ENCODE measurements at regions not wholly inside any gene's neighbourhood (a gene's known extent, or its start where the extent isn't known, plus 50 kb on each side); places are given as distances from the start of the nearest gene placed in this dataset.

DNA sequence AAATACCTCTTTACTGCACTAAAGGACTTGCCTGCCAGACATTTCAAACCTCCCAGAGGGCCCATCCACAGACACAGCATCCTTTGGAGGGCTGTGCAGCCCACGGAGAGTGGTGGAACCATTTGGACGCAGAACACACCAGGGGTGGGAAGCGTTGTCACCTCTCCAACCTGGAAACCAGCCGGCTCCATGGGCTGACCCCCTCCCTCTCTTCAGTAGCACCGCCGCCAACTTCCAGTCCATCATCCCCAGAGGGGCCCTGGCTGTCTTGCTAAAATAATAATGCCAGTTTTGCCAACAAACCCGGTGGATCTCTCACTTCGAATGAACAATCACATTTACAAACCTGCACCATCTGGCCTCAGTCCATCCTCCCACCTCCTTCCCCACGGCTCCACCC is 203.9 kb downstream of the FBXO15 start (continued):
- TF ChIP-seq, protein P1, sequence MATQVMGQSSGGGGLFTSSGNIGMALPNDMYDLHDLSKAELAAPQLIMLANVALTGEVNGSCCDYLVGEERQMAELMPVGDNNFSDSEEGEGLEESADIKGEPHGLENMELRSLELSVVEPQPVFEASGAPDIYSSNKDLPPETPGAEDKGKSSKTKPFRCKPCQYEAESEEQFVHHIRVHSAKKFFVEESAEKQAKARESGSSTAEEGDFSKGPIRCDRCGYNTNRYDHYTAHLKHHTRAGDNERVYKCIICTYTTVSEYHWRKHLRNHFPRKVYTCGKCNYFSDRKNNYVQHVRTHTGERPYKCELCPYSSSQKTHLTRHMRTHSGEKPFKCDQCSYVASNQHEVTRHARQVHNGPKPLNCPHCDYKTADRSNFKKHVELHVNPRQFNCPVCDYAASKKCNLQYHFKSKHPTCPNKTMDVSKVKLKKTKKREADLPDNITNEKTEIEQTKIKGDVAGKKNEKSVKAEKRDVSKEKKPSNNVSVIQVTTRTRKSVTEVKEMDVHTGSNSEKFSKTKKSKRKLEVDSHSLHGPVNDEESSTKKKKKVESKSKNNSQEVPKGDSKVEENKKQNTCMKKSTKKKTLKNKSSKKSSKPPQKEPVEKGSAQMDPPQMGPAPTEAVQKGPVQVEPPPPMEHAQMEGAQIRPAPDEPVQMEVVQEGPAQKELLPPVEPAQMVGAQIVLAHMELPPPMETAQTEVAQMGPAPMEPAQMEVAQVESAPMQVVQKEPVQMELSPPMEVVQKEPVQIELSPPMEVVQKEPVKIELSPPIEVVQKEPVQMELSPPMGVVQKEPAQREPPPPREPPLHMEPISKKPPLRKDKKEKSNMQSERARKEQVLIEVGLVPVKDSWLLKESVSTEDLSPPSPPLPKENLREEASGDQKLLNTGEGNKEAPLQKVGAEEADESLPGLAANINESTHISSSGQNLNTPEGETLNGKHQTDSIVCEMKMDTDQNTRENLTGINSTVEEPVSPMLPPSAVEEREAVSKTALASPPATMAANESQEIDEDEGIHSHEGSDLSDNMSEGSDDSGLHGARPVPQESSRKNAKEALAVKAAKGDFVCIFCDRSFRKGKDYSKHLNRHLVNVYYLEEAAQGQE (IDR thresholded peaks at IDR 0.05; ENCODE audit: unreplicated experiment), result no peak

DNA sequence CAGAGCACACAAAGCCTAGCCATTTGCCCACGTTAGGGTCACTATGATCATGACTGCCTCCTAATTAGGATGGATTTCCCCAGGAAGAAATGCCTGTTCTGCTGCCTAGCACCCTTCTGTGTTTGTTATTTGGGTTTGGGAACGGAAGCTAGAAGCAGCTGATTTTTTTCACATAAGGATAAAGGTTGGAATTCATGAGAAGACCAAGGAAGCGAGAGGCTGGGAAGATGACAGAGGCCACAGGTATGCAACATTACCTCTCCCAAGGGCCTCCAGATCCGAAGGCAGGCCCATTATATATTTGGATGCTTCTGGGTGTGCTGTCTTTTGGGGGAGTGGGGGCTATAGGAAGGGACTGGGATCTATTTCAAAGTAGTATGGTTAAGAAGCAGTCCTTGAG is 204.7 kb downstream of the FBXO15 start:
- Mint-ChIP-seq H3K27ac (no peak overlapping the region), H3K27me3 (ENCODE audit: insufficient read depth, low read depth, poor library complexity) (no peaks in the 10 kb centered on the region), H3K36me3 (ENCODE audit: low read depth) (no peaks in the 10 kb centered on the region), H3K4me1 (peaks cover 4% of the 10 kb centered on the region), H3K4me3 (no peak overlapping the region), H3K9me3 (no peaks in the 10 kb centered on the region; the same call in 1 of the 3 replicates)
- TF ChIP-seq, protein P2, sequence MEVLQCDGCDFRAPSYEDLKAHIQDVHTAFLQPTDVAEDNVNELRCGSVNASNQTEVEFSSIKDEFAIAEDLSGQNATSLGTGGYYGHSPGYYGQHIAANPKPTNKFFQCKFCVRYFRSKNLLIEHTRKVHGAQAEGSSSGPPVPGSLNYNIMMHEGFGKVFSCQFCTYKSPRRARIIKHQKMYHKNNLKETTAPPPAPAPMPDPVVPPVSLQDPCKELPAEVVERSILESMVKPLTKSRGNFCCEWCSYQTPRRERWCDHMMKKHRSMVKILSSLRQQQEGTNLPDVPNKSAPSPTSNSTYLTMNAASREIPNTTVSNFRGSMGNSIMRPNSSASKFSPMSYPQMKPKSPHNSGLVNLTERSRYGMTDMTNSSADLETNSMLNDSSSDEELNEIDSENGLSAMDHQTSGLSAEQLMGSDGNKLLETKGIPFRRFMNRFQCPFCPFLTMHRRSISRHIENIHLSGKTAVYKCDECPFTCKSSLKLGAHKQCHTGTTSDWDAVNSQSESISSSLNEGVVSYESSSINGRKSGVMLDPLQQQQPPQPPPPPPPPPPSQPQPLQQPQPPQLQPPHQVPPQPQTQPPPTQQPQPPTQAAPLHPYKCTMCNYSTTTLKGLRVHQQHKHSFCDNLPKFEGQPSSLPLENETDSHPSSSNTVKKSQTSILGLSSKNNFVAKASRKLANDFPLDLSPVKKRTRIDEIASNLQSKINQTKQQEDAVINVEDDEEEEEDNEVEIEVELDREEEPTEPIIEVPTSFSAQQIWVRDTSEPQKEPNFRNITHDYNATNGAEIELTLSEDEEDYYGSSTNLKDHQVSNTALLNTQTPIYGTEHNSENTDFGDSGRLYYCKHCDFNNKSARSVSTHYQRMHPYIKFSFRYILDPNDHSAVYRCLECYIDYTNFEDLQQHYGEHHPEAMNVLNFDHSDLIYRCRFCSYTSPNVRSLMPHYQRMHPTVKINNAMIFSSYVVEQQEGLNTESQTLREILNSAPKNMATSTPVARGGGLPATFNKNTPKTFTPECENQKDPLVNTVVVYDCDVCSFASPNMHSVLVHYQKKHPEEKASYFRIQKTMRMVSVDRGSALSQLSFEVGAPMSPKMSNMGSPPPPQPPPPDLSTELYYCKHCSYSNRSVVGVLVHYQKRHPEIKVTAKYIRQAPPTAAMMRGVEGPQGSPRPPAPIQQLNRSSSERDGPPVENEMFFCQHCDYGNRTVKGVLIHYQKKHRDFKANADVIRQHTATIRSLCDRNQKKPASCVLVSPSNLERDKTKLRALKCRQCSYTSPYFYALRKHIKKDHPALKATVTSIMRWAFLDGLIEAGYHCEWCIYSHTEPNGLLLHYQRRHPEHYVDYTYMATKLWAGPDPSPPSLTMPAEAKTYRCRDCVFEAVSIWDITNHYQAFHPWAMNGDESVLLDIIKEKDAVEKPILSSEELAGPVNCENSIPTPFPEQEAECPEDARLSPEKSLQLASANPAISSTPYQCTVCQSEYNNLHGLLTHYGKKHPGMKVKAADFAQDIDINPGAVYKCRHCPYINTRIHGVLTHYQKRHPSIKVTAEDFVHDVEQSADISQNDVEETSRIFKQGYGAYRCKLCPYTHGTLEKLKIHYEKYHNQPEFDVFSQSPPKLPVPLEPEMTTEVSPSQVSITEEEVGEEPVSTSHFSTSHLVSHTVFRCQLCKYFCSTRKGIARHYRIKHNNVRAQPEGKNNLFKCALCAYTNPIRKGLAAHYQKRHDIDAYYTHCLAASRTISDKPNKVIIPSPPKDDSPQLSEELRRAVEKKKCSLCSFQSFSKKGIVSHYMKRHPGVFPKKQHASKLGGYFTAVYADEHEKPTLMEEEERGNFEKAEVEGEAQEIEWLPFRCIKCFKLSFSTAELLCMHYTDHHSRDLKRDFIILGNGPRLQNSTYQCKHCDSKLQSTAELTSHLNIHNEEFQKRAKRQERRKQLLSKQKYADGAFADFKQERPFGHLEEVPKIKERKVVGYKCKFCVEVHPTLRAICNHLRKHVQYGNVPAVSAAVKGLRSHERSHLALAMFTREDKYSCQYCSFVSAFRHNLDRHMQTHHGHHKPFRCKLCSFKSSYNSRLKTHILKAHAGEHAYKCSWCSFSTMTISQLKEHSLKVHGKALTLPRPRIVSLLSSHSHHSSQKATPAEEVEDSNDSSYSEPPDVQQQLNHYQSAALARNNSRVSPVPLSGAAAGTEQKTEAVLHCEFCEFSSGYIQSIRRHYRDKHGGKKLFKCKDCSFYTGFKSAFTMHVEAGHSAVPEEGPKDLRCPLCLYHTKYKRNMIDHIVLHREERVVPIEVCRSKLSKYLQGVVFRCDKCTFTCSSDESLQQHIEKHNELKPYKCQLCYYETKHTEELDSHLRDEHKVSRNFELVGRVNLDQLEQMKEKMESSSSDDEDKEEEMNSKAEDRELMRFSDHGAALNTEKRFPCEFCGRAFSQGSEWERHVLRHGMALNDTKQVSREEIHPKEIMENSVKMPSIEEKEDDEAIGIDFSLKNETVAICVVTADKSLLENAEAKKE (CRISPR knock-in tag; IDR thresholded peaks at IDR 0.05), result no peak
- TF ChIP-seq, protein P3, sequence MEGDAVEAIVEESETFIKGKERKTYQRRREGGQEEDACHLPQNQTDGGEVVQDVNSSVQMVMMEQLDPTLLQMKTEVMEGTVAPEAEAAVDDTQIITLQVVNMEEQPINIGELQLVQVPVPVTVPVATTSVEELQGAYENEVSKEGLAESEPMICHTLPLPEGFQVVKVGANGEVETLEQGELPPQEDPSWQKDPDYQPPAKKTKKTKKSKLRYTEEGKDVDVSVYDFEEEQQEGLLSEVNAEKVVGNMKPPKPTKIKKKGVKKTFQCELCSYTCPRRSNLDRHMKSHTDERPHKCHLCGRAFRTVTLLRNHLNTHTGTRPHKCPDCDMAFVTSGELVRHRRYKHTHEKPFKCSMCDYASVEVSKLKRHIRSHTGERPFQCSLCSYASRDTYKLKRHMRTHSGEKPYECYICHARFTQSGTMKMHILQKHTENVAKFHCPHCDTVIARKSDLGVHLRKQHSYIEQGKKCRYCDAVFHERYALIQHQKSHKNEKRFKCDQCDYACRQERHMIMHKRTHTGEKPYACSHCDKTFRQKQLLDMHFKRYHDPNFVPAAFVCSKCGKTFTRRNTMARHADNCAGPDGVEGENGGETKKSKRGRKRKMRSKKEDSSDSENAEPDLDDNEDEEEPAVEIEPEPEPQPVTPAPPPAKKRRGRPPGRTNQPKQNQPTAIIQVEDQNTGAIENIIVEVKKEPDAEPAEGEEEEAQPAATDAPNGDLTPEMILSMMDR (conservative IDR thresholded peaks at IDR 0.05; ENCODE audit: low read depth in 2 of 2), result no peak
- H3K9me2 ChIP-seq (ENCODE audit: insufficient read depth), result peaks cover 4% of the 10 kb centered on the region; the same call in 1 of the 2 replicates
- H2AFZ ChIP-seq, result no peak overlapping the region
- no peak overlapping the region for H3K27ac ChIP-seq (ENCODE audit: low read depth)
- no peak overlapping the region for H3K4me3 ChIP-seq
- DNase-seq (ENCODE audit: low spot score), result no peak
- no peaks in the 10 kb centered on the region for H4K20me1 ChIP-seq (replicated peaks; ENCODE audit: insufficient read depth)
- no peaks in the 10 kb centered on the region for H3K27me3 ChIP-seq (ENCODE audit: insufficient read depth)
- H3K4me2 ChIP-seq, result no peak overlapping the region
- no peaks in the 10 kb centered on the region for H3K36me3 ChIP-seq (ENCODE audit: insufficient read depth)
- no peaks in the 10 kb centered on the region for H3K79me2 ChIP-seq (replicated peaks; ENCODE audit: insufficient read depth)
- no peaks in the 10 kb centered on the region for H3K4me1 ChIP-seq (ENCODE audit: insufficient read depth)
- H3F3A ChIP-seq (replicated peaks; ENCODE audit: low read depth), result no peaks in the 10 kb centered on the region
- no peak for ATAC-seq

Measured in GM23338 (cell line).